GM12865 (cell line): ENCODE measurements at regions not wholly inside any gene's neighbourhood (a gene's known extent, or its start where the extent isn't known, plus 50 kb on each side); places are given as distances from the start of the nearest gene placed in this dataset.

Experiments used
- DNase-seq: peaks from one replicate; pipeline ENCODE4 v3.0.0; 2010; ENCODE audit warnings: low read depth
- H3K4me3 ChIP-seq: 2 replicates; pipeline ENCODE4 v1.5.1; 2011; ENCODE audit warnings: mild to moderate bottlenecking, low read depth, low read length, control low read depth
- TF ChIP-seq, protein P1 (sequence below): IDR thresholded peaks from 2 replicates; pipeline ENCODE4 v1.5.1; 2011; ENCODE audit warnings: low read length, control low read depth, low read depth, inconsistent platforms; ENCODE audit not compliant: insufficient read depth; ENCODE audit errors: missing control alignments

DNA sequence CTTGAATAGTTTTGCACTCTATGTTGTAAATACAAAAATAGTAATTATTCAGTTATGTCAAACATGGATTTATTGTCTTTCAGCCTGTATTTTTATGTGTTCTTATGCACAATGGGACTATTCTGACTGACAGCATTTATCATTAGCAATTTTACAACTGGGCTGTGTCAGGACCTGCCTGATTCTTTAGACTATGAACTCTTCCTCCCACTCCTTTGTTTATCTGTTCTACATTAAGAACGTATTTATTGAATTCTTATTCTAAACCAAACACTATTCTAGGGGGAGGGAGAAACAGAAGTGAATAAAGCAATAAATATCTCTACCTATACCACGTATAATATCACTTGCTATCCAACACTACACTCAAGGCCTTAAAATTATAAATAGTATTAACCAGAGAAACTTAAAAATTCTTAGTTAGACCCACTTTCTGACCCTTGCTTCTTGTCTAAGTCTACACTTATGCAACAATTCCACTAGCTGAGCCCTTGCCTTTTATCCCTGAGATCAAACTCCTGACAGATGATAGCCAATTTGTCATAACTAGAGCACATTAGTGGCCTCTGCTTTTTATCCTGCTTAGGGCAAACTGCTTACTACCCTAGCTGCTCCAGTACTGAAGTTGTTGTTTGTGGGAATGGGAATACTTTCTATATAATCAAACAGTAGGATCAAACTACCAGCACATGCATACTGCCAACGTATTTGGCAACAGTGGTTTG, 494.3 kb downstream of the BRINP3 start:
- H3K4me3 ChIP-seq = no peak overlapping the region
- TF ChIP-seq, protein P1, sequence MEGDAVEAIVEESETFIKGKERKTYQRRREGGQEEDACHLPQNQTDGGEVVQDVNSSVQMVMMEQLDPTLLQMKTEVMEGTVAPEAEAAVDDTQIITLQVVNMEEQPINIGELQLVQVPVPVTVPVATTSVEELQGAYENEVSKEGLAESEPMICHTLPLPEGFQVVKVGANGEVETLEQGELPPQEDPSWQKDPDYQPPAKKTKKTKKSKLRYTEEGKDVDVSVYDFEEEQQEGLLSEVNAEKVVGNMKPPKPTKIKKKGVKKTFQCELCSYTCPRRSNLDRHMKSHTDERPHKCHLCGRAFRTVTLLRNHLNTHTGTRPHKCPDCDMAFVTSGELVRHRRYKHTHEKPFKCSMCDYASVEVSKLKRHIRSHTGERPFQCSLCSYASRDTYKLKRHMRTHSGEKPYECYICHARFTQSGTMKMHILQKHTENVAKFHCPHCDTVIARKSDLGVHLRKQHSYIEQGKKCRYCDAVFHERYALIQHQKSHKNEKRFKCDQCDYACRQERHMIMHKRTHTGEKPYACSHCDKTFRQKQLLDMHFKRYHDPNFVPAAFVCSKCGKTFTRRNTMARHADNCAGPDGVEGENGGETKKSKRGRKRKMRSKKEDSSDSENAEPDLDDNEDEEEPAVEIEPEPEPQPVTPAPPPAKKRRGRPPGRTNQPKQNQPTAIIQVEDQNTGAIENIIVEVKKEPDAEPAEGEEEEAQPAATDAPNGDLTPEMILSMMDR = no peak
- DNase-seq = no peak

DNA sequence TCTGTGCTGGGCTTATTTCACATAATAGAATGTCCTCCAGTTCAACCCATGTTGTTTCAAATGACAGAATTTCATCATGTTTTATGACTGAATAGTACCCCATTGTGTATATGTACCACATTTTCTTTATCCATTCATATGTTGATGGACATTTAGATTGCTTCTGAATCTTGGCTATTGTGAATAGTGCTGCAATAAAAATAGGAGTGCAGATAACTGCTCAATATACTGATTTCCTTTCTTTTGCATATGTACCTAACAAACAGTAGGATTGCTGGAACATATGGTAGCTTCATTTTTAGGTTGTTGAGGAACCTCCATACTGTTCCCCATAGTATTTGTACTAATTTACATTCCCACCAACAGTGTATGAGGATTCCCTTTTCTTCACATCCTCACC, 491.1 kb downstream of the BRINP3 start:
- TF ChIP-seq, protein P1 = no peak

DNA sequence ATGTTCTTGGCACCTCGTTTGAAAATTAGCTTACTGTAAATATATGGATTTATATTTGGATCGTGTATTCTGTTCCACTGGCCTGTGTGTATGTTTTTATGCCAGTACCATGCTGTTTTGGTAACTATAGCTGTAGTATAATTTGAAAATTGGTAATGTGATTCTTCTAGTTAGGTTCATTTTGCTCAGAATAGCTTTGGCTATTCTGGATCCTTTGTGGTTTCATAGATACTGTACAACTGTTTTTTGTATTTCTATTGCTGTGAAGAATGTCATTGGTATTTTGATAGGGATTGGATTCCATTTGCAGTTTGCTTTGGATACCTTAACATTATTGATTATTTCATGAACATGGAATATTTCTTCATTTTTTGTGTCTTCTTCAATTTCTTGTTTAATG, 490.2 kb downstream of the BRINP3 start:
- no peak for DNase-seq
- no peak overlapping the region for H3K4me3 ChIP-seq
- TF ChIP-seq, protein P1 = no peak

More for the DNA sequence above, 491.1 kb downstream of the BRINP3 start:
- H3K4me3 ChIP-seq = no peak overlapping the region
- no peak for DNase-seq

DNA sequence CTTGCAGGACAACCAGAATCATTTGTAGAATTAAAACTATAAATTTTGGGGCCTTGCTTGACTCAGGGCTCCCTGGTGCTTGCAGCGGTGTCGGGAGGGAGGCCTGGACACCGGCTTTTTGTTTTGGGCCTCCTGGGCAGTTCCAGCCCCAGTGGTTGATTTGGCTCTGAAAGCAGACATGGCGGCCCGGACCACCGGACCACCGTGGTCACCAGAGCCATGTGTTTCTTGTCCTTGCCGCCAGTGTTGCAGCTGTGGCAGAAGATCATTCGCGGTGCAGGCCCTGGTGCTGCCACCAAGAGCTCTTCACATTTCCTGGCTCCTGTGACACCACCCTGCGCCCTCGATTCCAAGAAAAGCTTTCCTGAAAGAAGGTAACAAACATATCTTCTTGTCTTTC, 484.8 kb downstream of the BRINP3 start:
- TF ChIP-seq, protein P1 = no peak
- DNase-seq = no peak
- H3K4me3 ChIP-seq = no peak overlapping the region

DNA sequence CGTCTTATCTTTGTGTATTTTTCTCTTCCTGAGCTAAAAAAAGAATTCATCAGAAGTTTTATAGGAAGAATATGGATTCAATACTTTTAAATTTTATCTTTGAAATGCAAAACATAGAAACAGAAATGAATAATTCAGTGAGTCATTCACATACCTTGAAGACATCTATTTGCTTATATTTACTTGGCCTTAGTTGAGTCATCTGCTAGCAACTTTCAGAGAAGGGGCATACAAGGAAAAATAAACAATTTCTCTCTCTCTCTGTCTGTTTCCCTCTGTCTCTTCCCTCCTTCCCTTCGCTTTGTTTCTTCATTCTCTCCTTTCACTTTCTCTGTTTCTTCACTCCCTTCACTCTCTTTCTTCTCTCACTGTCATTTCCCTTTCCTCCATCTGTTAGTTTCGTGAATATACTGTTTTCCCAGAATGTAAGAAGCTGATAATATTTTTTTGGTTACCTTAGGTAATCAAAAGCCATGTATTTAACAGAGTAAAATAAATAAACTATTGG, 477.2 kb downstream of the BRINP3 start:
- DNase-seq = no peak
- TF ChIP-seq, protein P1 = no peak
- H3K4me3 ChIP-seq = no peak overlapping the region

DNA sequence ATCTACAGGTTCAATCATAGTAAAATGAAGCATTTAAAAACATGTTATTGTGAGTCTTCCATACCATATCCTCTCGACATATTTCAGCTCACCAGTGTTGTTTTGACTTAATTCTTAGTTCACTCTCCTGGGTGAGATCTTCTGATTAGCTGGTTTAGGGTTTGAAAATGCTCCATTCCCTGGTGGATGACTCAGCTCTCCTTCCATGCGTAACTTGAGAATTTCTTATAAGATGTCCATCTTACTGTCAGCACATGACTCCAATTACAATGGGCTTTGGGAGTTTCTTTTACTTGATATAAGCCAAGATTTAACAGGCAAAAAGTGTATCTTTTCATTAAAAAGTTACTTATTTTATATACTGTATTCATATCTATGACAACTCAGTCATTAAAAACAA, 476.5 kb downstream of the BRINP3 start:
- TF ChIP-seq, protein P1 = no peak

DNA sequence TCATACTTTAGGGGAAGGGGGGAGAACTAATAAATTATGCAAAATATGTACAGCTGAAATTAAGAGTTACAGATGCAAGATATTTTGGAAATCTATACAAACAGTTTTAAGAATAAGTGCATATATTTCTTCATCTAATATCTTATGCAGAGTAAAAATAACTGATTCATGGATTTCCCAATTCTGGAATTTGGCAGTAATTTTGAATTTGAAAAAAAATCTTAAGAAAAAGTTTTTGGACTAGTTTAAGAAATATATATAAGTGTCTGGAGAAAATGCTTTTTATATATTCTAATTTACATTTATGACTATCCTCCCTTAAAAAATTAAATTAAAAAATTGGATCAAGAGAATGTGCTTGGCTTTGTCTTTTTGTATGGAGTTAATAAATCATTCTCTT, 474.3 kb downstream of the BRINP3 start:
- no peak overlapping the region for H3K4me3 ChIP-seq
- no peak for DNase-seq
- TF ChIP-seq, protein P1 = no peak

More for the DNA sequence above, 476.5 kb downstream of the BRINP3 start:
- DNase-seq = no peak
- no peak overlapping the region for H3K4me3 ChIP-seq
